Activated B cell treated with CpG ODN at 0.5 μM for 24 hours (primary cell): ENCODE measurements at regions not wholly inside any gene's neighbourhood (a gene's known extent, or its start where the extent isn't known, plus 50 kb on each side); places are given as distances from the start of the nearest gene placed in this dataset.
"Not testable (repeated sequence)": the region's sequence is repeated elsewhere in the genome, so short reads cannot be mapped to it uniquely, and the experiment has no call there.

ENCODE experiments used
- ATAC-seq: fragments of 200-7000 bp; cut with Tn5 transposase; one replicate; pipeline ENCODE4 v1.10.0; 2021; ENCODE audit warnings: low read depth, mild to moderate bottlenecking, moderate library complexity
- CTCF ChIA-PET: fragments of 350-600 bp; sonication (Branson Sonifier 250); formaldehyde crosslinking; loops from one replicate; lab custom pipeline; 2021; ENCODE audit warnings: antibody characterized with exemption; lab: Charles Lee
- POLR2A ChIA-PET: fragments of 350-600 bp; sonication (Branson Sonifier 250); formaldehyde crosslinking; loops from one replicate; lab custom pipeline; 2021; ENCODE audit warnings: antibody characterized with exemption; lab: Charles Lee
- DNase-seq: peaks from one replicate; pipeline ENCODE4 v3.0.0; 2022
- H3K27ac Mint-ChIP-seq: one replicate; pipeline ENCODE4 v1.8.0; 2020; ENCODE audit warnings: mixed read lengths
- H3K27me3 Mint-ChIP-seq: one replicate; pipeline ENCODE4 v1.8.0; 2021; ENCODE audit warnings: mixed read lengths
- H3K36me3 Mint-ChIP-seq: one replicate; pipeline ENCODE4 v1.8.0; 2021; ENCODE audit warnings: low read depth, mixed read lengths
- H3K4me1 Mint-ChIP-seq: one replicate; pipeline ENCODE4 v1.8.0; 2021; ENCODE audit warnings: mixed read lengths
- H3K4me3 Mint-ChIP-seq: one replicate; pipeline ENCODE4 v1.8.0; 2020; ENCODE audit warnings: mild to moderate bottlenecking, mixed read lengths
- H3K9me3 Mint-ChIP-seq: one replicate; pipeline ENCODE4 v1.8.0; 2020; ENCODE audit warnings: mixed read lengths
- CTCF ChIP-seq: fragments of 200-600 bp; IDR thresholded peaks from one replicate; pipeline ENCODE4 v1.8.0; 2022; ENCODE audit warnings: antibody characterized with exemption, mild to moderate bottlenecking
- intact Hi-C: fragments of 100-400 bp; cut with micrococcal nuclease; formaldehyde crosslinking; loops from one replicate; pipeline ENCODE4 v1.15.1; 2024

- DNase-seq (no peak), ATAC-seq (no peak)
- Mint-ChIP-seq H3K36me3 (no peaks in the 10 kb centered on the region), H3K27ac (no peak overlapping the region), H3K4me3 (no peak overlapping the region), H3K27me3 (no peaks in the 10 kb centered on the region), H3K4me1 (no peaks in the 10 kb centered on the region), H3K9me3 (peaks cover 18% of the 10 kb centered on the region)
- TF ChIP-seq CTCF = no peak
- intact Hi-C loops = no loop called here
- POLR2A ChIA-PET = no interaction called here
- CTCF ChIA-PET = no interaction called here
Observed at GRCh38 chr6:101089640-101090039, 208.5 kb upstream of the ASCC3 start.

- CTCF ChIA-PET = no interaction called here
- Mint-ChIP-seq H3K9me3 (peaks cover 17% of the 10 kb centered on the region), H3K4me1 (no peaks in the 10 kb centered on the region), H3K27ac (no peak overlapping the region), H3K4me3 (no peak overlapping the region), H3K27me3 (no peaks in the 10 kb centered on the region), H3K36me3 (no peaks in the 10 kb centered on the region)
- POLR2A ChIA-PET = no interaction called here
- ATAC-seq = no peak
- no peak for TF ChIP-seq CTCF
- no peak for DNase-seq
- intact Hi-C loops = no loop called here
Observed at GRCh38 chr6:101090281-101090680, 209.2 kb upstream of the ASCC3 start.

- H3K4me1 Mint-ChIP-seq, CTCF ChIA-PET, H3K27me3 Mint-ChIP-seq, ATAC-seq, H3K36me3 Mint-ChIP-seq, H3K4me3 Mint-ChIP-seq, POLR2A ChIA-PET, DNase-seq, H3K27ac Mint-ChIP-seq, intact Hi-C loops: not testable (repeated sequence)
- H3K9me3 Mint-ChIP-seq = peaks cover 12% of the 10 kb centered on the region
Observed at GRCh38 chr6:101098605-101099004, 217.5 kb upstream of the ASCC3 start.

- peaks cover 12% of the 10 kb centered on the region for H3K9me3 Mint-ChIP-seq
- ATAC-seq = no peak
- CTCF ChIA-PET = no interaction called here
- intact Hi-C loops = no loop called here
- H3K27ac Mint-ChIP-seq = no peak overlapping the region
- peaks cover 3% of the 10 kb centered on the region for H3K27me3 Mint-ChIP-seq
- POLR2A ChIA-PET = no interaction called here
- H3K4me3 Mint-ChIP-seq = no peak overlapping the region
- no peaks in the 10 kb centered on the region for H3K36me3 Mint-ChIP-seq
- TF ChIP-seq CTCF = no peak
- no peaks in the 10 kb centered on the region for H3K4me1 Mint-ChIP-seq
- DNase-seq = no peak
Observed at GRCh38 chr6:101102702-101103101, 221.6 kb upstream of the ASCC3 start.

- DNase-seq = no peak
- ChIA-PET POLR2A (no interaction called here), CTCF (no interaction called here)
- TF ChIP-seq CTCF = no peak
- Mint-ChIP-seq H3K27me3 (no peaks in the 10 kb centered on the region), H3K36me3 (no peaks in the 10 kb centered on the region), H3K4me3 (no peak overlapping the region), H3K27ac (no peak overlapping the region), H3K9me3 (no peaks in the 10 kb centered on the region), H3K4me1 (no peaks in the 10 kb centered on the region)
- no peak for ATAC-seq
- intact Hi-C loops = no loop called here
Observed at GRCh38 chr6:101108286-101108685, 227.2 kb upstream of the ASCC3 start.

- intact Hi-C loops = no loop called here
- ChIA-PET CTCF (no interaction called here), POLR2A (no interaction called here)
- H3K36me3 Mint-ChIP-seq = no peaks in the 10 kb centered on the region
- H3K4me3 Mint-ChIP-seq = no peak overlapping the region
- no peak for DNase-seq
- ATAC-seq = no peak
- H3K27me3 Mint-ChIP-seq = no peaks in the 10 kb centered on the region
- TF ChIP-seq CTCF = no peak
- H3K4me1 Mint-ChIP-seq = no peaks in the 10 kb centered on the region
- no peak overlapping the region for H3K27ac Mint-ChIP-seq
- no peaks in the 10 kb centered on the region for H3K9me3 Mint-ChIP-seq
Observed at GRCh38 chr6:101110814-101111213, 229.7 kb upstream of the ASCC3 start.
